H1 (cell line): ENCODE measurements at regions not wholly inside any gene's neighbourhood (a gene's known extent, or its start where the extent isn't known, plus 50 kb on each side); places are given as distances from the start of the nearest gene placed in this dataset.

ENCODE experiments used
- CTCF ChIA-PET: fragments of 300-600 bp; sonication (Branson Sonifier 250); formaldehyde crosslinking; loops from one replicate; lab custom pipeline; 2021; ENCODE audit not compliant: partially characterized antibody; lab: Charles Lee
- POLR2A ChIA-PET: fragments of 300-600 bp; sonication (Branson Sonifier 250); formaldehyde crosslinking; loops from one replicate; lab custom pipeline; 2021; ENCODE audit warnings: inconsistent platforms; ENCODE audit not compliant: partially characterized antibody; lab: Charles Lee
- DNase-seq, 2 experiments: peaks; one replicate each; pipeline versions ENCODE4 v3.0.0 to v3.0.0-alpha.2; 2010 to 2022; ENCODE audit warnings: low spot score in 2 of 2, low read depth in 1 of 2, mixed read lengths in 1 of 2
- FAIRE-seq: peaks from 2 replicates; lab custom pipeline; 2011; peaks lifted over from hg19 to GRCh38; lab: Jason Lieb, UNC
- H2AFZ ChIP-seq: 2 replicates; pipeline ENCODE4 v1.8.1; 2012; ENCODE audit warnings: low read length, inconsistent platforms
- H2AK5ac ChIP-seq: 2 replicates; pipeline ENCODE4 v1.6.1; 2013; ENCODE audit warnings: low read depth, low read length
- H2BK120ac ChIP-seq: replicated peaks from 2 replicates; pipeline ENCODE3; 2013; ENCODE audit warnings: low read depth, low read length, inconsistent platforms
- H2BK12ac ChIP-seq: 2 replicates; pipeline ENCODE4 v1.6.1; 2013; ENCODE audit warnings: low read depth, low read length
- H2BK15ac ChIP-seq: 2 replicates; pipeline ENCODE4 v1.6.1; 2013; ENCODE audit warnings: low read length
- H2BK20ac ChIP-seq: 2 replicates; pipeline ENCODE4 v1.6.1; 2013; ENCODE audit warnings: low read length
- H2BK5ac ChIP-seq: 2 replicates; pipeline ENCODE4 v1.6.1; 2013; ENCODE audit warnings: low read depth, low read length
- H3K14ac ChIP-seq: 2 replicates; pipeline ENCODE4 v1.6.1; 2013; ENCODE audit warnings: inconsistent platforms; ENCODE audit not compliant: insufficient read length
- H3K18ac ChIP-seq: 2 replicates; pipeline ENCODE4 v1.6.1; 2013; ENCODE audit warnings: low read length; ENCODE audit errors: extremely low read depth
- H3K23ac ChIP-seq: 2 replicates; pipeline ENCODE4 v1.6.1; 2013; ENCODE audit warnings: inconsistent platforms; ENCODE audit not compliant: insufficient read length
- H3K23me2 ChIP-seq: 2 replicates; pipeline ENCODE4 v1.6.1; 2013; ENCODE audit warnings: low read depth, low read length
- H3K27ac ChIP-seq: 2 replicates; pipeline ENCODE4 v1.6.1; 2011; ENCODE audit warnings: low read depth, low read length, inconsistent platforms
- H3K27me3 ChIP-seq, 4 experiments: replicated peaks in 1 of 4; 1 replicate in 1 of 4; 2 replicates in 3 of 4; pipeline versions ENCODE4 v1.6.1 to v1.8.1; 2011 to 2013; ENCODE audit warnings: low read length in 3 of 4, mild to moderate bottlenecking in 3 of 4, inconsistent platforms in 2 of 4, mixed read lengths in 2 of 4, moderate library complexity in 1 of 4; ENCODE audit not compliant: control insufficient read depth in 3 of 4, insufficient read depth in 3 of 4; ENCODE audit errors: extremely low read depth in 1 of 4
- H3K36me3 ChIP-seq, 4 experiments: 2 replicates each; pipeline versions ENCODE4 v1.6.1 to v1.8.1; 2011 to 2013; ENCODE audit warnings: mild to moderate bottlenecking in 4 of 4, low read length in 3 of 4, moderate library complexity in 2 of 4, control low read depth in 1 of 4, inconsistent platforms in 1 of 4; ENCODE audit not compliant: insufficient read depth in 4 of 4, control insufficient read depth in 2 of 4
- H3K4ac ChIP-seq: replicated peaks from 2 replicates; pipeline ENCODE3; 2013; ENCODE audit warnings: low read length, low read depth, mixed read lengths, inconsistent platforms; ENCODE audit not compliant: insufficient read length
- H3K4me1 ChIP-seq, 4 experiments: replicated peaks in 1 of 4; 1 replicate in 1 of 4; 2 replicates in 3 of 4; pipeline versions ENCODE4 v1.6.1 to v1.8.1; 2011 to 2013; ENCODE audit warnings: low read length in 3 of 4, inconsistent platforms in 2 of 4, mixed read lengths in 1 of 4; ENCODE audit not compliant: insufficient read depth in 4 of 4, control insufficient read depth in 3 of 4
- H3K4me2 ChIP-seq, 2 experiments: 2 replicates each; pipeline versions ENCODE4 v1.6.1 to v1.8.1; 2011 to 2013; ENCODE audit warnings: low read depth in 2 of 2, low read length in 2 of 2, control low read depth in 1 of 2, inconsistent platforms in 1 of 2, mild to moderate bottlenecking in 1 of 2; ENCODE audit not compliant: insufficient read depth in 1 of 2
- H3K4me3 ChIP-seq, 4 experiments: fragments of 200-600, 300-600 bp in 1 of 4; sonication (generic), shearing (Covaris generic), sonication (Bioruptor Twin) in 1 of 4; 2 replicates each; pipeline versions ENCODE4 v1.5.1 to v1.8.1; 2011 to 2016; ENCODE audit warnings: low read length in 4 of 4, low read depth in 3 of 4, control low read depth in 2 of 4, inconsistent platforms in 2 of 4, mild to moderate bottlenecking in 2 of 4, mixed read lengths in 1 of 4, moderate library complexity in 1 of 4; ENCODE audit not compliant: insufficient read depth in 2 of 4; ENCODE audit errors: extremely low read depth in 1 of 4
- H3K56ac ChIP-seq: replicated peaks from 2 replicates; pipeline ENCODE3; 2013; ENCODE audit warnings: low read depth, mild to moderate bottlenecking, mixed read lengths, low read length, inconsistent platforms; ENCODE audit not compliant: insufficient read length
- H3K79me1 ChIP-seq: 2 replicates; pipeline ENCODE4 v1.6.1; 2013; ENCODE audit warnings: low read depth, low read length, control low read depth
- H3K79me2 ChIP-seq, 2 experiments: 2 replicates each; pipeline versions ENCODE4 v1.6.1 to v1.8.1; 2012 to 2013; ENCODE audit warnings: low read length in 2 of 2, mild to moderate bottlenecking in 2 of 2, inconsistent platforms in 1 of 2; ENCODE audit not compliant: insufficient read depth in 2 of 2, control insufficient read depth in 1 of 2
- H3K9ac ChIP-seq, 4 experiments: replicated peaks in 1 of 4; 1 replicate in 1 of 4; 2 replicates in 3 of 4; pipeline versions ENCODE4 v1.6.1 to v1.8.1; 2011 to 2013; ENCODE audit warnings: low read depth in 3 of 4, low read length in 3 of 4, control low read depth in 2 of 4, mild to moderate bottlenecking in 2 of 4, moderate library complexity in 2 of 4, inconsistent platforms in 1 of 4; ENCODE audit errors: extremely low read depth in 1 of 4
- H3K9me3 ChIP-seq, 2 experiments: 2 replicates each; pipeline versions ENCODE4 v1.6.1 to v1.8.1; 2012 to 2013; ENCODE audit warnings: mild to moderate bottlenecking in 2 of 2, moderate library complexity in 2 of 2, control low read depth in 1 of 2, inconsistent platforms in 1 of 2, low read depth in 1 of 2, low read length in 1 of 2, mixed read lengths in 1 of 2; ENCODE audit not compliant: insufficient read depth in 2 of 2
- H4K20me1 ChIP-seq, 2 experiments: replicated peaks in 1 of 2; 2 replicates each; pipeline versions ENCODE3 to v1.8.1; 2011 to 2013; ENCODE audit warnings: inconsistent platforms in 2 of 2, low read length in 2 of 2, mild to moderate bottlenecking in 1 of 2; ENCODE audit not compliant: insufficient read depth in 2 of 2, control insufficient read depth in 1 of 2
- H4K5ac ChIP-seq: 2 replicates; pipeline ENCODE4 v1.6.1; 2013; ENCODE audit warnings: low read length, low read depth, mixed read lengths, inconsistent platforms; ENCODE audit not compliant: insufficient read length
- H4K8ac ChIP-seq: 2 replicates; pipeline ENCODE4 v1.8.0; 2013; ENCODE audit warnings: mild to moderate bottlenecking, moderate library complexity, low read length, inconsistent platforms; ENCODE audit not compliant: insufficient read depth; ENCODE audit errors: extremely low read depth
- H4K91ac ChIP-seq: replicated peaks from 2 replicates; pipeline ENCODE3; 2013; ENCODE audit warnings: low read length, mixed read lengths, inconsistent platforms; ENCODE audit not compliant: insufficient read length
- ATF2 ChIP-seq: IDR thresholded peaks from 2 replicates; pipeline ENCODE4 v1.6.1; 2012; ENCODE audit warnings: low read length, inconsistent platforms
- BCL11A ChIP-seq, 2 experiments: IDR thresholded peaks; one replicate each; pipeline ENCODE4 v1.6.1; 2011; ENCODE audit warnings: low read depth in 2 of 2, low read length in 2 of 2, mild to moderate bottlenecking in 2 of 2
- BRCA1 ChIP-seq: IDR thresholded peaks from 2 replicates; pipeline ENCODE4 v1.6.1; 2012; ENCODE audit warnings: low read depth, low read length, improper control_type of control experiment
- CBX8 ChIP-seq: fragments of 300-800, 300-1000 bp; sonication (generic); IDR thresholded peaks from 2 replicates; pipeline ENCODE4 v1.7.1; 2016; ENCODE audit warnings: low read depth, low read length, borderline replicate concordance
- CEBPB ChIP-seq: IDR thresholded peaks from 2 replicates; pipeline ENCODE4 v1.6.1; 2012; ENCODE audit warnings: low read depth, low read length
- EP300 ChIP-seq, 2 experiments: IDR thresholded peaks; 1 replicate in 1 of 2; 2 replicates in 1 of 2; pipeline ENCODE4 v1.6.1; 2011 to 2012; ENCODE audit warnings: low read depth in 2 of 2, low read length in 2 of 2, mild to moderate bottlenecking in 2 of 2, borderline replicate concordance in 1 of 2, inconsistent platforms in 1 of 2, moderate library complexity in 1 of 2
- JUND ChIP-seq: IDR thresholded peaks from 2 replicates; pipeline ENCODE4 v1.6.1; 2011; ENCODE audit warnings: mild to moderate bottlenecking, improper control_type of control experiment, low read length
- MAFK ChIP-seq: IDR thresholded peaks from 2 replicates; pipeline ENCODE4 v1.6.1; 2012; ENCODE audit warnings: low read depth, mild to moderate bottlenecking, improper control_type of control experiment, low read length
- NANOG ChIP-seq: IDR thresholded peaks from 2 replicates; pipeline ENCODE4 v1.6.1; 2011; ENCODE audit warnings: low read length, low read depth, mild to moderate bottlenecking, inconsistent platforms; ENCODE audit not compliant: insufficient read depth, poor library complexity, severe bottlenecking
- POU5F1 ChIP-seq: IDR thresholded peaks from 2 replicates; pipeline ENCODE4 v1.6.1; 2011; ENCODE audit warnings: low read depth, mild to moderate bottlenecking, low read length, moderate library complexity
- SIX5 ChIP-seq: IDR thresholded peaks from 2 replicates; pipeline ENCODE4 v1.6.1; 2011; ENCODE audit warnings: mild to moderate bottlenecking, low read depth, low read length
- TAF7 ChIP-seq: optimal IDR thresholded peaks from 2 replicates; pipeline ENCODE3; 2011; ENCODE audit warnings: low read depth, mild to moderate bottlenecking, inconsistent platforms, low read length, moderate library complexity, borderline replicate concordance
- WGBS, 2 experiments: shearing (Covaris generic) in 1 of 2; methylation state at CpG; one replicate each; pipeline versions ENCODE4 v1.1.6 to v1.1.7; 2013 to 2015; ENCODE audit warnings: low lambda C conversion rate in 2 of 2, mixed read lengths in 2 of 2, inconsistent platforms in 1 of 2, low coverage in 1 of 2, missing lambda C conversion rate in 1 of 2; ENCODE audit not compliant: insufficient replicate concordance in 2 of 2, insufficient coverage in 1 of 2, insufficient read length in 1 of 2; ENCODE audit errors: extremely low coverage in 1 of 2, missing lambda C conversion rate in 1 of 2; 5-methylcytosine and 5-hydroxymethylcytosine counted together

GRCh38 chr7:91771394-91771793 is 109.1 kb downstream of the MTERF1 start:
- ChIA-PET CTCF (no interaction called here), POLR2A (no interaction called here)
- H3K27me3 ChIP-seq = no peaks in the 10 kb centered on the region
- no peak overlapping the region for H4K91ac ChIP-seq
- no peaks in the 10 kb centered on the region for H3K23me2 ChIP-seq
- no peak overlapping the region for H2BK15ac ChIP-seq
- no peak overlapping the region for H4K8ac ChIP-seq
- H2BK12ac ChIP-seq = no peak overlapping the region
- no peak overlapping the region for H3K4me2 ChIP-seq
- H3K9ac ChIP-seq = no peak overlapping the region
- H3K79me2 ChIP-seq = no peaks in the 10 kb centered on the region
- H3K79me1 ChIP-seq = no peaks in the 10 kb centered on the region
- no peak overlapping the region for H3K4me3 ChIP-seq
- no peak overlapping the region for H3K4ac ChIP-seq
- WGBS, 2 experiments = 90% methylated on average over 1 of the region's 1 CpG; no CpG with 5 or more reads in 1 of the 2 experiments
- no peaks in the 10 kb centered on the region for H3K9me3 ChIP-seq
- H3K27ac ChIP-seq = no peak overlapping the region
- no peaks in the 10 kb centered on the region for H4K20me1 ChIP-seq
- no peaks in the 10 kb centered on the region for H3K4me1 ChIP-seq
- no peak overlapping the region for H2BK20ac ChIP-seq
- H3K36me3 ChIP-seq = no peaks in the 10 kb centered on the region
- no peak overlapping the region for H3K23ac ChIP-seq
- H2BK120ac ChIP-seq = no peak overlapping the region
- FAIRE-seq = no peak
- H2AK5ac ChIP-seq = no peak overlapping the region
- no peak overlapping the region for H3K56ac ChIP-seq
- H2BK5ac ChIP-seq = no peak overlapping the region
- H2AFZ ChIP-seq = no peak overlapping the region
- DNase-seq = no peak
- no peak overlapping the region for H4K5ac ChIP-seq
- H3K14ac ChIP-seq = no peak overlapping the region
- H3K18ac ChIP-seq = no peak overlapping the region
- TF ChIP-seq ATF2 (no peak), CEBPB (no peak), EP300 (IDR thresholded peaks at IDR 0.05; ENCODE audit: borderline replicate concordance in 1 of 2, low read depth in 2 of 2, low read length in 2 of 2) (no peak), JUND (no peak), BRCA1 (no peak), TAF7 (no peak), MAFK (no peak), SIX5 (no peak), BCL11A (IDR thresholded peaks at IDR 0.05; ENCODE audit: low read depth in 2 of 2, low read length in 2 of 2) (no peak), CBX8 (no peak), NANOG (no peak), POU5F1 (no peak)
